ENCODE measurements at regions not wholly inside any gene's neighbourhood (a gene's known extent, or its start where the extent isn't known, plus 50 kb on each side); places are given as distances from the start of the nearest gene placed in this dataset.

DNA sequence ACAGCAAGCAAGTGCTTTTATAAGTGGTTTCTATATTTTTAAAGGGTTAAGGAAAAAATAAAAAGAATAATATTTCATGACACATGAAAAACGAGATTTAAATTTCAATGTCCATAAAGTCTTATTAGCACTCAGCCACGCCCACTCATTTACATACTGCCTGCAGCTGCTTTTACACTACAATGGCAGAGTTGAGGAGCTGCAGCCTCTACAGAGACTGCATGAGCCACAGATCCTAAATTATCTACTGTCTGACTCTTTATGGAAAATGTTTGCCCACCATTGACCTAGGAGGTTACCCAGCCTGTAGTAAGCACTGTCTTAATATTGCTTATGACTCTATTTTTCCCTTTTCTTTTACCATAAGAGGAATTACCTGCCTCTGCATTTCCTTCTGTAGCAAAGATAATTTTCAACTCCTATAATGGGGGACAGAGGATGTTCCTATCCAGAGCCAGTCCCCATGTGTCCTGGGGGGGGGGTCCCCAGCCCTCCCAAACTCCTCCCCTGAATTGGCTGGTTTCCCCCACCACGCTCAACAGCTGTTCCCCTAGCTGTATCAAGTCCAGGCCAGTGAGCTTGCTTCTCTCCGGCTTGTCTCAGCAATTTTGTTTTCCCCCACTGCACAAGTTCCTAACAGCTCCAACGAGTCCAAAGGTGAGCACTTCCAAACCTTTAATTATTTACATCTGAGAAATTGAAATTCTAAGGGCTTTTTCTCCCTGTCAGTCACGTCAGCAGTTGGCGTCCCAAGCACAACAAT, 139.4 kb upstream of the ERCC4 start:
- no peak overlapping the region for H3K27ac ChIP-seq

DNA sequence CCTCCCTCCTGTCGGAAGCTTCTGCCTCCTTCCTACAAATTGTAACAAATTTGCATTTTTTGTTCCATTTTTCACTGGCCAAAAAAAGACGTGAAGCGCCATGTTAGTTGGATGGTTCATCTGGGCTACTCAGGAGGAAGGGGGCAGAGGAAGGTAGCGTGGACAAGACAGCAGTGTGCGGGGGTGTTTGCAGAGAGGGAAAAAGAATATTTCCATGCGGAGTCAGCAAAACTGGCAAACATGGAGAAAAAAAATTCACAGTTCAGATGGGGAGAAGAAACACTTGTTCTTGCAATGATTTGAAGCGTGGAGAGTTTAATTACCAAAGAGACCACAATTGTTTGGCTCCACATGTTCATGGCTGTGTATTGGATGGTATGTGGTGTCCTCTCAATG, 138.8 kb upstream of the ERCC4 start:
- no peak overlapping the region for H3K27ac ChIP-seq
- TF ChIP-seq ZFX (IDR thresholded peaks at IDR 0.05; ENCODE audit: borderline replicate concordance), result no peak
- TF ChIP-seq, protein P1, sequence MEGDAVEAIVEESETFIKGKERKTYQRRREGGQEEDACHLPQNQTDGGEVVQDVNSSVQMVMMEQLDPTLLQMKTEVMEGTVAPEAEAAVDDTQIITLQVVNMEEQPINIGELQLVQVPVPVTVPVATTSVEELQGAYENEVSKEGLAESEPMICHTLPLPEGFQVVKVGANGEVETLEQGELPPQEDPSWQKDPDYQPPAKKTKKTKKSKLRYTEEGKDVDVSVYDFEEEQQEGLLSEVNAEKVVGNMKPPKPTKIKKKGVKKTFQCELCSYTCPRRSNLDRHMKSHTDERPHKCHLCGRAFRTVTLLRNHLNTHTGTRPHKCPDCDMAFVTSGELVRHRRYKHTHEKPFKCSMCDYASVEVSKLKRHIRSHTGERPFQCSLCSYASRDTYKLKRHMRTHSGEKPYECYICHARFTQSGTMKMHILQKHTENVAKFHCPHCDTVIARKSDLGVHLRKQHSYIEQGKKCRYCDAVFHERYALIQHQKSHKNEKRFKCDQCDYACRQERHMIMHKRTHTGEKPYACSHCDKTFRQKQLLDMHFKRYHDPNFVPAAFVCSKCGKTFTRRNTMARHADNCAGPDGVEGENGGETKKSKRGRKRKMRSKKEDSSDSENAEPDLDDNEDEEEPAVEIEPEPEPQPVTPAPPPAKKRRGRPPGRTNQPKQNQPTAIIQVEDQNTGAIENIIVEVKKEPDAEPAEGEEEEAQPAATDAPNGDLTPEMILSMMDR (IDR thresholded peaks at IDR 0.05), result no peak

More for the DNA sequence above, 139.4 kb upstream of the ERCC4 start:
- no peak for TF ChIP-seq ZFX (IDR thresholded peaks at IDR 0.05; ENCODE audit: borderline replicate concordance)
- TF ChIP-seq, protein P1 (IDR thresholded peaks at IDR 0.05), result no peak

DNA sequence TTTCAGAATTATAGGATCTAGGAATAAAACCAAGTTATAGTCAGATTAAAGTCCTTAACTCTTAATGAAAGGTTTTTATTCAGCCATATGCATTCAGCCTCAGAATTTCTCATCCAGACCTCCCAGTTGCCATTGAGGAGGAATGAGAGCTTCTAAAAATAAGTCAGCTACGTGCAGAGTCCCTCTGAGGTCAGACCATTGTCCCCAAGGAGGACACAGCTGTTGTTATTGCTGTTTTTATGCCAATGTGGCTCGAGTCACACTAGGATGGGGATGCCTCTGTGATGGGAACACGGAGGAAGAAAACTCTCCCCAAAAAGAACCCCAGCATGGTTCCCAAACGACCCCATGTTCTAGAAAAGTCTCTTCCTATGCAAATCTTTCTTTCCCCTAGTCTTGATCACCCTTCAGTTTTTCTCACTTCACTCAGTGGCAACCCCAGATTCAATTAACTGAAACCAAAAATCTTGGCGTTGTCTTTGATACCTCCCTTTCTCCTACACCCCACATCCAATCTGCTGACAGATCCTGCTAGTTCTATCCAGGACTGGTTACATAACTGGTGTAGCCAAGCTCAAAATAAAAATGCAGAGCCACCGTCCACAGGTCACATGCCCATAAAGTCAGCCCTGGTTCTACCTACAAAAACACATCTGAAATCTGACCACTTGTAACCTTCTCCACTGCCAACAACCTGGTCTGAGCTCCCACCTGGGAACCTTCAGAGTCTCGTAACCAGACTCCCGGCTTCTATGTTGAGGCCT, 138.2 kb upstream of the ERCC4 start:
- H3K27ac ChIP-seq, result no peak overlapping the region
- TF ChIP-seq, protein P1 (IDR thresholded peaks at IDR 0.05), result no peak
- no peak for TF ChIP-seq ZFX (IDR thresholded peaks at IDR 0.05; ENCODE audit: borderline replicate concordance)

DNA sequence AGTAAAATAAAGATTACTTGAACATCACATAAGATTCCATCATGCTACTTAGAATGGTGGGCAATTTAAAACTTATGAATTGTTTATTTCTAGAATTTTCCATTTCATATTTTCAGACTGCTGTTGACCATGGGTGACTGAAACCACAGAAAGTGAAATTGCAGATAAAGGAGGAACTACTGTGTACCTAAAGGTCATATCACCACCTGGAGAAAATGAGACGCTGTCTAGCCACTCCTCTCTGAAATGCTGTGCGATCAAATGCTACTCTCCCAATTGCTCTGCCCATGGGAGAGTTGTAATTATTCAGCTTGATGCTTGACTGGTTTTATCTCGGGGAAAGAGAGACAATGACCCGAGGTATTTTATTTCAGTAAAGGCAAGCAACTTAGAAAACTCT, 128.9 kb upstream of the ERCC4 start:
- no peak for TF ChIP-seq ZFX (IDR thresholded peaks at IDR 0.05; ENCODE audit: borderline replicate concordance)
- TF ChIP-seq, protein P1 (IDR thresholded peaks at IDR 0.05), result no peak
- H3K27ac ChIP-seq, result no peak overlapping the region

DNA sequence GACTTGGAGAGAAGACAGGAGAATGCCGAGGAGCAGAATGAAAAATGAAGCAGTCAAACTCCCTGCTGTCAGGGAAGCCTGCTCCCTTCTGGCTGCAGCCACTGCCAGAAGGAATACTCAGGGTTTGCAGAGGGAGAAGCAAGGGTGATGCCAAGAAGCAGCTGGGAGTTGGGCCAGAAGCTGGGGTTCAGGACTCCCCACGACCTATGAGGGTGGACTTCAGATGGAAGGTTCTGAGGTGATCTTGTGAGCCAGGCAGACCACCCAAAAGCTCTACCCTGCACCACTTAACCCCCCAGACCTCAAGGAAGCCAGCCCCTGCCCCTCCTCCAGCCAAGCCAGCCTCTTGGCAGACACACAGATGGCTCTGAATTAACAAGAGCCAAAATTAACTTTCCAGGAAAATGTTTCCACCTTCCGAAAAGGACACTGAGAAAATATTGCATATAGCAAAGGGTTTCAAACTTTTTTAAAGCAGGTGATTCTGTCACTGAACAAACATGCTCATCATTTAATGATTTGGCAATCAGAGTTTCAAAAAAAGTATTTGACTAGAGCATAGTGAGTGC, 126.0 kb upstream of the ERCC4 start:
- no peak for TF ChIP-seq ZFX (IDR thresholded peaks at IDR 0.05; ENCODE audit: borderline replicate concordance)
- TF ChIP-seq, protein P1 (IDR thresholded peaks at IDR 0.05), result no peak
- no peak overlapping the region for H3K27ac ChIP-seq

DNA sequence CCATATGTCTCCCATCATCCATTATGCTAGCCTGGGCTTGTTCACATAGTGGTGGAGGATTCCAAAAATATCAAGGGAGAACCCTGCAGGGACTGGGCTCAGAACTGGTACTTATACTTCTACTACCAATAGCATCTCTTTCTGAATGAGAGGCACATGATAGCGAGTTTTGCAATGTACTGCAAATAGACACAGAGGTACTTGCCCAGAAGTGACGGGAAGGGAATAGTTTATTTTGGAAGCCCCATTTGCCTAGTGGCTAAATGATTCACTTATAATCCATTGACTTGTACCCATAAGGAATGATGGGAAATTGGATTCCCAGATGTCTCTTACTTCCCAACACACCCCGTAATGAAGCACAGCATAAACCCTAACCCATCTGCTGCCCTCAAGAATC, 124.8 kb upstream of the ERCC4 start:
- H3K27ac ChIP-seq, result no peak overlapping the region
- TF ChIP-seq, protein P1 (IDR thresholded peaks at IDR 0.05), result no peak
- no peak for TF ChIP-seq ZFX (IDR thresholded peaks at IDR 0.05; ENCODE audit: borderline replicate concordance)

DNA sequence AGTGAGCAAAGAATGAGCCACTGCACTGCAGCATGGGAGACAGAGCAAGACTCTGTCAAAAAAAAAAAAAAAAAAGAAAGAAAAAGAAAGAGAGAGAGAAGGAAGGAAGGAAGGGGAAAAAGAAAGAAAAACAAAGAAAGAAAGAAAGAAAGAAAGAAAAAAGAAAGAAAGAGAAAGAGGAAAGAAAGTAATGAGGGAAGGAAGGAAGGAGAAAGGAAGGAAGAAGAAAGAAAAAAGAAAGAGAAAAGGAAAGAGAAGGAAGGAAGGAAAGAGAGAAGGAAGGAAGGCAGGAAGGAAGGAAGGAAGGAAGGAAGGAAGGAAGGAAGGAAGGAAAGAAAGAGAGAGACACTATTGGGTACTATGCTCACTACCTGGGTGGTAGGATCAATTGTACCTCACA, 122.2 kb upstream of the ERCC4 start:
- no peak overlapping the region for H3K27ac ChIP-seq
- TF ChIP-seq ZFX (IDR thresholded peaks at IDR 0.05; ENCODE audit: borderline replicate concordance), result no peak
- TF ChIP-seq, protein P1 (IDR thresholded peaks at IDR 0.05), result no peak

Data from 22Rv1 (cell line).